ENCODE measurements at regions not wholly inside any gene's neighbourhood (a gene's known extent, or its start where the extent isn't known, plus 50 kb on each side); places are given as distances from the start of the nearest gene placed in this dataset.

- Histone ChIP-seq H2AFZ (ENCODE audit: insufficient read depth, low read depth, low read length, poor library complexity, severe bottlenecking) (no peak overlapping the region), H3K9me3 (replicated peaks in 1 of 2; ENCODE audit: control insufficient read depth in 1 of 2, insufficient read depth in 1 of 2, low read length in 2 of 2) (no peaks in the 10 kb centered on the region), H3K9ac (ENCODE audit: insufficient read depth, low read length, poor library complexity, severe bottlenecking) (no peak overlapping the region), H3K4me2 (replicated peaks; ENCODE audit: extremely low read depth, low read length, poor library complexity, severe bottlenecking) (no peak overlapping the region), H3K27me3 (ENCODE audit: control insufficient read depth in 2 of 2, insufficient read depth in 2 of 2, low read length in 2 of 2) (no peaks in the 10 kb centered on the region), H3K79me2 (ENCODE audit: insufficient read depth, low read length) (no peaks in the 10 kb centered on the region), H4K20me1 (ENCODE audit: insufficient read depth, low read length) (no peaks in the 10 kb centered on the region), H3K27ac (ENCODE audit: low read depth in 1 of 2, low read length in 2 of 2) (no peak overlapping the region), H3K36me3 (replicated peaks in 1 of 2; ENCODE audit: control insufficient read depth in 1 of 2, insufficient read depth in 2 of 2, low read length in 2 of 2) (no peaks in the 10 kb centered on the region), H3K4me1 (ENCODE audit: control insufficient read depth in 1 of 2, insufficient read depth in 2 of 2, low read length in 2 of 2) (no peaks in the 10 kb centered on the region), H3K4me3 (replicated peaks in 1 of 3; ENCODE audit: low read depth in 2 of 3, low read length in 3 of 3) (no peak overlapping the region)
- Mint-ChIP-seq H3K4me1 (no peaks in the 10 kb centered on the region), H3K9me3 (peaks cover 0 to 20% (median 3%) of the 10 kb centered on the region in 7 donors), H3K36me3 (no peaks in the 10 kb centered on the region), H3K27ac (no peak overlapping the region), H3K27me3 (ENCODE audit: low read depth in 3 of 3) (peaks cover 0 to 1% (median 0%) of the 10 kb centered on the region in 3 donors), H3K4me3 (no peak overlapping the region)
- TF ChIP-seq CTCF (IDR thresholded peaks at IDR 0.05): no peak
- WGBS (ENCODE audit: insufficient coverage): 100% methylated on average over 2 of the region's 4 CpGs
- no peak for DNase-seq
- intact Hi-C loops (cut with micrococcal nuclease): no loop called here
These were observed 163.7 kb upstream of the FLRT2 start for GRCh38 chr14:85366226-85366625.

DNA sequence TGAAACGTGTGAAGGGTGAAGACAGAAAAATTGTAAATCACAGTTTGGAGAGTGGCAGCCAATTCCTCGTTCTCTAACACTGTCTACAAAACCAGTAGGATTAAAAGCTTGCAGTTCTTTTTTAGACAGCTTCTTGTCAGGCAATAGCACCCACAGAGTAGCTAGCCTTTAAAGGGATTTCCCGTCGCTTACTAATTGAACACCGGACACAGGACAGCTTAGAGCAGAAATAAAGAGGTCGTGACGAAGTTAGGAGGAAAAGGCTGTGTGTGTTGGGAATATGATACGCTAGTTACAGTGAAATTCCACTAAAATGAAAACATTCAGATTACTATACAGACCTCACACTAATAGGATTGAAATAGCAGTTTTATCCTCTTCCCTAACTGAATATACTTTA lies 149.1 kb upstream of the FLRT2 start:
- Histone ChIP-seq H2AFZ (ENCODE audit: insufficient read depth, low read depth, low read length, poor library complexity, severe bottlenecking) (no peak overlapping the region), H3K9ac (ENCODE audit: insufficient read depth, low read length, poor library complexity, severe bottlenecking) (no peak overlapping the region), H3K4me1 (ENCODE audit: control insufficient read depth in 1 of 2, insufficient read depth in 2 of 2, low read length in 2 of 2) (no peaks in the 10 kb centered on the region), H3K27ac (ENCODE audit: low read depth in 1 of 2, low read length in 2 of 2) (no peak overlapping the region), H3K79me2 (ENCODE audit: insufficient read depth, low read length) (no peaks in the 10 kb centered on the region), H4K20me1 (ENCODE audit: insufficient read depth, low read length) (no peaks in the 10 kb centered on the region), H3K36me3 (replicated peaks in 1 of 2; ENCODE audit: control insufficient read depth in 1 of 2, insufficient read depth in 2 of 2, low read length in 2 of 2) (no peaks in the 10 kb centered on the region), H3K9me3 (replicated peaks in 1 of 2; ENCODE audit: control insufficient read depth in 1 of 2, insufficient read depth in 1 of 2, low read length in 2 of 2) (no peaks in the 10 kb centered on the region), H3K27me3 (ENCODE audit: control insufficient read depth in 2 of 2, insufficient read depth in 2 of 2, low read length in 2 of 2) (no peaks in the 10 kb centered on the region), H3K4me3 (replicated peaks in 1 of 3; ENCODE audit: low read depth in 2 of 3, low read length in 3 of 3) (no peak overlapping the region), H3K4me2 (replicated peaks; ENCODE audit: extremely low read depth, low read length, poor library complexity, severe bottlenecking) (no peak overlapping the region)
- Mint-ChIP-seq H3K36me3 (no peaks in the 10 kb centered on the region), H3K27ac (no peak overlapping the region), H3K4me1 (no peaks in the 10 kb centered on the region), H3K4me3 (no peak overlapping the region), H3K9me3 (peaks cover 0 to 7% (median 3%) of the 10 kb centered on the region in 7 donors), H3K27me3 (ENCODE audit: low read depth in 3 of 3) (peaks cover 0 to 1% (median 0%) of the 10 kb centered on the region in 3 donors)
- no peak for TF ChIP-seq CTCF (IDR thresholded peaks at IDR 0.05)
- 100% methylated on average over 1 of the region's 8 CpGs for WGBS (ENCODE audit: insufficient coverage)
- DNase-seq: no peak
- intact Hi-C loops (cut with micrococcal nuclease): no loop called here

All from CD14-positive monocyte (primary cell).